ENCODE measurements at regions not wholly inside any gene's neighbourhood (a gene's known extent, or its start where the extent isn't known, plus 50 kb on each side); places are given as distances from the start of the nearest gene placed in this dataset.

DNA sequence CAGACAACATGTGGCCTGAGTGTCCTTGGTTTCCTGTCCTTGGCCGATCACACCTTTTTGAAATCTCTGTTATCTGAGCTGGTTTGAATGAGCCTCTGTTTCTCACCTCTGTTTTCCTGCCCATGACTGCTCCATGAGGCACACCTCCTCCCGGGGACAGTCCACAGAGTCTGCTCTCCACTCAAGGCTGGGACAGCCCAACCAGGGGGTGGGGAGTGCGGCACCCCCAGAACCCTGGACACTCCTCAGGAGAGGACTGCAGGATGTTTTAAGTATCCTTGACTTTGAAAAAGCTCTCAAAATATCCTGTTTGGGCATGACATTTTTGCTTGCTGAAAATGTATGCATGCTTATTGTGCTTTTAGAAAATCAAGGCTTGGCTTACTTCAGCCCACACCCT is 333.0 kb upstream of the N4BP1 start:
- no peak for TF ChIP-seq CTCF (IDR thresholded peaks at IDR 0.05; ENCODE audit: low read length)
- TF ChIP-seq EZH2phosphoT487 (IDR thresholded peaks at IDR 0.05; ENCODE audit: low read length) = no peak
